H1 (cell line): ENCODE measurements at regions not wholly inside any gene's neighbourhood (a gene's known extent, or its start where the extent isn't known, plus 50 kb on each side); places are given as distances from the start of the nearest gene placed in this dataset.

Experiments used
- CTCF ChIA-PET: fragments of 300-600 bp; sonication (Branson Sonifier 250); formaldehyde crosslinking; loops from one replicate; lab custom pipeline; 2021; ENCODE audit not compliant: partially characterized antibody; lab: Charles Lee
- POLR2A ChIA-PET: fragments of 300-600 bp; sonication (Branson Sonifier 250); formaldehyde crosslinking; loops from one replicate; lab custom pipeline; 2021; ENCODE audit warnings: inconsistent platforms; ENCODE audit not compliant: partially characterized antibody; lab: Charles Lee
- DNase-seq, 2 experiments: peaks; one replicate each; pipeline versions ENCODE4 v3.0.0 to v3.0.0-alpha.2; 2010 to 2022; ENCODE audit warnings: low spot score in 2 of 2, low read depth in 1 of 2, mixed read lengths in 1 of 2
- FAIRE-seq: peaks from 2 replicates; lab custom pipeline; 2011; peaks lifted over from hg19 to GRCh38; lab: Jason Lieb, UNC
- H2AFZ ChIP-seq: 2 replicates; pipeline ENCODE4 v1.8.1; 2012; ENCODE audit warnings: low read length, inconsistent platforms
- H2AK5ac ChIP-seq: 2 replicates; pipeline ENCODE4 v1.6.1; 2013; ENCODE audit warnings: low read depth, low read length
- H2BK120ac ChIP-seq: replicated peaks from 2 replicates; pipeline ENCODE3; 2013; ENCODE audit warnings: low read depth, low read length, inconsistent platforms
- H2BK12ac ChIP-seq: 2 replicates; pipeline ENCODE4 v1.6.1; 2013; ENCODE audit warnings: low read depth, low read length
- H2BK15ac ChIP-seq: 2 replicates; pipeline ENCODE4 v1.6.1; 2013; ENCODE audit warnings: low read length
- H2BK20ac ChIP-seq: 2 replicates; pipeline ENCODE4 v1.6.1; 2013; ENCODE audit warnings: low read length
- H2BK5ac ChIP-seq: 2 replicates; pipeline ENCODE4 v1.6.1; 2013; ENCODE audit warnings: low read depth, low read length
- H3K14ac ChIP-seq: 2 replicates; pipeline ENCODE4 v1.6.1; 2013; ENCODE audit warnings: inconsistent platforms; ENCODE audit not compliant: insufficient read length
- H3K18ac ChIP-seq: 2 replicates; pipeline ENCODE4 v1.6.1; 2013; ENCODE audit warnings: low read length; ENCODE audit errors: extremely low read depth
- H3K23ac ChIP-seq: 2 replicates; pipeline ENCODE4 v1.6.1; 2013; ENCODE audit warnings: inconsistent platforms; ENCODE audit not compliant: insufficient read length
- H3K23me2 ChIP-seq: 2 replicates; pipeline ENCODE4 v1.6.1; 2013; ENCODE audit warnings: low read depth, low read length
- H3K27ac ChIP-seq: 2 replicates; pipeline ENCODE4 v1.6.1; 2011; ENCODE audit warnings: low read depth, low read length, inconsistent platforms
- H3K27me3 ChIP-seq, 4 experiments: replicated peaks in 1 of 4; 1 replicate in 1 of 4; 2 replicates in 3 of 4; pipeline versions ENCODE4 v1.6.1 to v1.8.1; 2011 to 2013; ENCODE audit warnings: low read length in 3 of 4, mild to moderate bottlenecking in 3 of 4, inconsistent platforms in 2 of 4, mixed read lengths in 2 of 4, moderate library complexity in 1 of 4; ENCODE audit not compliant: control insufficient read depth in 3 of 4, insufficient read depth in 3 of 4; ENCODE audit errors: extremely low read depth in 1 of 4
- H3K36me3 ChIP-seq, 4 experiments: 2 replicates each; pipeline versions ENCODE4 v1.6.1 to v1.8.1; 2011 to 2013; ENCODE audit warnings: mild to moderate bottlenecking in 4 of 4, low read length in 3 of 4, moderate library complexity in 2 of 4, control low read depth in 1 of 4, inconsistent platforms in 1 of 4; ENCODE audit not compliant: insufficient read depth in 4 of 4, control insufficient read depth in 2 of 4
- H3K4ac ChIP-seq: replicated peaks from 2 replicates; pipeline ENCODE3; 2013; ENCODE audit warnings: low read length, low read depth, mixed read lengths, inconsistent platforms; ENCODE audit not compliant: insufficient read length
- H3K4me1 ChIP-seq, 4 experiments: replicated peaks in 1 of 4; 1 replicate in 1 of 4; 2 replicates in 3 of 4; pipeline versions ENCODE4 v1.6.1 to v1.8.1; 2011 to 2013; ENCODE audit warnings: low read length in 3 of 4, inconsistent platforms in 2 of 4, mixed read lengths in 1 of 4; ENCODE audit not compliant: insufficient read depth in 4 of 4, control insufficient read depth in 3 of 4
- H3K4me2 ChIP-seq, 2 experiments: 2 replicates each; pipeline versions ENCODE4 v1.6.1 to v1.8.1; 2011 to 2013; ENCODE audit warnings: low read depth in 2 of 2, low read length in 2 of 2, control low read depth in 1 of 2, inconsistent platforms in 1 of 2, mild to moderate bottlenecking in 1 of 2; ENCODE audit not compliant: insufficient read depth in 1 of 2
- H3K4me3 ChIP-seq, 4 experiments: fragments of 200-600, 300-600 bp in 1 of 4; sonication (generic), shearing (Covaris generic), sonication (Bioruptor Twin) in 1 of 4; 2 replicates each; pipeline versions ENCODE4 v1.5.1 to v1.8.1; 2011 to 2016; ENCODE audit warnings: low read length in 4 of 4, low read depth in 3 of 4, control low read depth in 2 of 4, inconsistent platforms in 2 of 4, mild to moderate bottlenecking in 2 of 4, mixed read lengths in 1 of 4, moderate library complexity in 1 of 4; ENCODE audit not compliant: insufficient read depth in 2 of 4; ENCODE audit errors: extremely low read depth in 1 of 4
- H3K56ac ChIP-seq: replicated peaks from 2 replicates; pipeline ENCODE3; 2013; ENCODE audit warnings: low read depth, mild to moderate bottlenecking, mixed read lengths, low read length, inconsistent platforms; ENCODE audit not compliant: insufficient read length
- H3K79me1 ChIP-seq: 2 replicates; pipeline ENCODE4 v1.6.1; 2013; ENCODE audit warnings: low read depth, low read length, control low read depth
- H3K79me2 ChIP-seq, 2 experiments: 2 replicates each; pipeline versions ENCODE4 v1.6.1 to v1.8.1; 2012 to 2013; ENCODE audit warnings: low read length in 2 of 2, mild to moderate bottlenecking in 2 of 2, inconsistent platforms in 1 of 2; ENCODE audit not compliant: insufficient read depth in 2 of 2, control insufficient read depth in 1 of 2
- H3K9ac ChIP-seq, 4 experiments: replicated peaks in 1 of 4; 1 replicate in 1 of 4; 2 replicates in 3 of 4; pipeline versions ENCODE4 v1.6.1 to v1.8.1; 2011 to 2013; ENCODE audit warnings: low read depth in 3 of 4, low read length in 3 of 4, control low read depth in 2 of 4, mild to moderate bottlenecking in 2 of 4, moderate library complexity in 2 of 4, inconsistent platforms in 1 of 4; ENCODE audit errors: extremely low read depth in 1 of 4
- H3K9me3 ChIP-seq, 2 experiments: 2 replicates each; pipeline versions ENCODE4 v1.6.1 to v1.8.1; 2012 to 2013; ENCODE audit warnings: mild to moderate bottlenecking in 2 of 2, moderate library complexity in 2 of 2, control low read depth in 1 of 2, inconsistent platforms in 1 of 2, low read depth in 1 of 2, low read length in 1 of 2, mixed read lengths in 1 of 2; ENCODE audit not compliant: insufficient read depth in 2 of 2
- H4K20me1 ChIP-seq, 2 experiments: replicated peaks in 1 of 2; 2 replicates each; pipeline versions ENCODE3 to v1.8.1; 2011 to 2013; ENCODE audit warnings: inconsistent platforms in 2 of 2, low read length in 2 of 2, mild to moderate bottlenecking in 1 of 2; ENCODE audit not compliant: insufficient read depth in 2 of 2, control insufficient read depth in 1 of 2
- H4K5ac ChIP-seq: 2 replicates; pipeline ENCODE4 v1.6.1; 2013; ENCODE audit warnings: low read length, low read depth, mixed read lengths, inconsistent platforms; ENCODE audit not compliant: insufficient read length
- H4K8ac ChIP-seq: 2 replicates; pipeline ENCODE4 v1.8.0; 2013; ENCODE audit warnings: mild to moderate bottlenecking, moderate library complexity, low read length, inconsistent platforms; ENCODE audit not compliant: insufficient read depth; ENCODE audit errors: extremely low read depth
- H4K91ac ChIP-seq: replicated peaks from 2 replicates; pipeline ENCODE3; 2013; ENCODE audit warnings: low read length, mixed read lengths, inconsistent platforms; ENCODE audit not compliant: insufficient read length
- ATF3 ChIP-seq: IDR thresholded peaks from 2 replicates; pipeline ENCODE4 v1.6.1; 2011; ENCODE audit warnings: low read depth, mild to moderate bottlenecking, low read length; ENCODE audit not compliant: insufficient read depth
- BACH1 ChIP-seq: IDR thresholded peaks from 2 replicates; pipeline ENCODE4 v1.6.1; 2012; ENCODE audit warnings: low read length, improper control_type of control experiment
- CBX5 ChIP-seq: fragments of 300-800, 300-1000 bp; sonication (generic); IDR thresholded peaks from 2 replicates; pipeline ENCODE4 v1.7.1; 2016; ENCODE audit warnings: antibody characterized with exemption, low read length, low read depth
- CHD2 ChIP-seq: IDR thresholded peaks from 2 replicates; pipeline ENCODE4 v1.6.1; 2012; ENCODE audit warnings: low read length, improper control_type of control experiment
- CTBP2 ChIP-seq: IDR thresholded peaks from 2 replicates; pipeline ENCODE4 v1.7.0; 2011; ENCODE audit warnings: borderline replicate concordance, mild to moderate bottlenecking, moderate library complexity, mixed read lengths, low read length; ENCODE audit not compliant: insufficient read depth, insufficient read length
- CTCF ChIP-seq, 3 experiments: IDR thresholded peaks; 1 replicate in 2 of 3; 2 replicates in 1 of 3; pipeline versions ENCODE4 v1.5.1 to v1.6.1; 2011; ENCODE audit warnings: low read length in 3 of 3, mild to moderate bottlenecking in 3 of 3, inconsistent platforms in 2 of 3, low read depth in 1 of 3, moderate library complexity in 1 of 3; ENCODE audit not compliant: insufficient read depth in 1 of 3; ENCODE audit errors: control extremely low read depth in 1 of 3
- JUN ChIP-seq: IDR thresholded peaks from 2 replicates; pipeline ENCODE4 v1.6.1; 2011; ENCODE audit warnings: low read depth, mild to moderate bottlenecking, improper control_type of control experiment, low read length
- JUND ChIP-seq: IDR thresholded peaks from 2 replicates; pipeline ENCODE4 v1.6.1; 2011; ENCODE audit warnings: mild to moderate bottlenecking, improper control_type of control experiment, low read length
- NRF1 ChIP-seq: IDR thresholded peaks from 2 replicates; pipeline ENCODE4 v1.6.1; 2011; ENCODE audit warnings: mild to moderate bottlenecking, low read depth, low read length, improper control_type of control experiment
- SP4 ChIP-seq: IDR thresholded peaks from 2 replicates; pipeline ENCODE4 v1.6.1; 2012; ENCODE audit warnings: low read length, inconsistent platforms
- SUZ12 ChIP-seq: fragments of 200-600 bp; sonication (generic); IDR thresholded peaks from 2 replicates; pipeline ENCODE4 v1.6.1; 2012; ENCODE audit warnings: mild to moderate bottlenecking, inconsistent platforms, low read length, moderate library complexity, mixed read lengths
- TEAD4 ChIP-seq: IDR thresholded peaks from 2 replicates; pipeline ENCODE4 v1.6.1; 2012; ENCODE audit warnings: low read depth, low read length, inconsistent platforms, mixed read lengths
- ZNF274 ChIP-seq: IDR thresholded peaks from 2 replicates; pipeline ENCODE4 v1.7.0; 2012; ENCODE audit warnings: low read length, borderline replicate concordance; ENCODE audit errors: extremely low read depth
- WGBS, 2 experiments: shearing (Covaris generic) in 1 of 2; methylation state at CpG; one replicate each; pipeline versions ENCODE4 v1.1.6 to v1.1.7; 2013 to 2015; ENCODE audit warnings: low lambda C conversion rate in 2 of 2, mixed read lengths in 2 of 2, inconsistent platforms in 1 of 2, low coverage in 1 of 2, missing lambda C conversion rate in 1 of 2; ENCODE audit not compliant: insufficient replicate concordance in 2 of 2, insufficient coverage in 1 of 2, insufficient read length in 1 of 2; ENCODE audit errors: extremely low coverage in 1 of 2, missing lambda C conversion rate in 1 of 2; 5-methylcytosine and 5-hydroxymethylcytosine counted together

GRCh38 chr4:183384983-183385382 is 59.5 kb upstream of the CDKN2AIP start:
- no peak for DNase-seq
- Histone ChIP-seq H2AFZ (no peak overlapping the region), H3K14ac (no peak overlapping the region)
- TF ChIP-seq CHD2, result no peak
- no peak for TF ChIP-seq JUN
- TF ChIP-seq TEAD4, result no peak
- TF ChIP-seq SUZ12, result no peak
- TF ChIP-seq CTCF (IDR thresholded peaks at IDR 0.05; ENCODE audit: control extremely low read depth in 1 of 3, insufficient read depth in 1 of 3, low read depth in 1 of 3, low read length in 3 of 3), result no peak
- TF ChIP-seq JUND, result no peak
- no peak for TF ChIP-seq ATF3
- TF ChIP-seq NRF1, result no peak
- no peak for TF ChIP-seq CBX5
- no peak for TF ChIP-seq SP4
- no peak for TF ChIP-seq CTBP2
- no peak for TF ChIP-seq ZNF274
- TF ChIP-seq BACH1, result no peak

More at GRCh38 chr4:183384983-183385382, 59.5 kb upstream of the CDKN2AIP start:
- FAIRE-seq, result no peak
- WGBS, 2 experiments, result 80% methylated on average over 7 of the region's 7 CpGs; no CpG with 5 or more reads in 1 of the 2 experiments
- CTCF ChIA-PET, result no interaction called here
- no peak overlapping the region for H2BK5ac ChIP-seq
- no peak overlapping the region for H4K91ac ChIP-seq
- no peak overlapping the region for H2BK20ac ChIP-seq
- no peak overlapping the region for H4K8ac ChIP-seq
- no peak overlapping the region for H3K4ac ChIP-seq
- H3K23me2 ChIP-seq, result no peaks in the 10 kb centered on the region
- H3K79me2 ChIP-seq, result no peaks in the 10 kb centered on the region
- H2BK12ac ChIP-seq, result no peak overlapping the region
- no peak overlapping the region for H2AK5ac ChIP-seq
- no peak overlapping the region for H3K27ac ChIP-seq
- POLR2A ChIA-PET, result no interaction called here
- H3K36me3 ChIP-seq, result no peaks in the 10 kb centered on the region
- no peak overlapping the region for H4K5ac ChIP-seq
- no peaks in the 10 kb centered on the region for H4K20me1 ChIP-seq
- no peak overlapping the region for H3K4me2 ChIP-seq
- H3K79me1 ChIP-seq, result no peaks in the 10 kb centered on the region
- no peak overlapping the region for H2BK120ac ChIP-seq
- no peaks in the 10 kb centered on the region; a peak in 1 of 4 replicates for H3K9me3 ChIP-seq
- H3K23ac ChIP-seq, result no peak overlapping the region
- no peak overlapping the region for H3K18ac ChIP-seq
- no peaks in the 10 kb centered on the region for H3K27me3 ChIP-seq
- no peak overlapping the region for H3K4me3 ChIP-seq
- H3K56ac ChIP-seq, result no peak overlapping the region
- H3K4me1 ChIP-seq, result no peaks in the 10 kb centered on the region; a peak in 1 of 7 replicates
- H3K9ac ChIP-seq, result no peak overlapping the region
- H2BK15ac ChIP-seq, result no peak overlapping the region
